ENCODE measurements at regions not wholly inside any gene's neighbourhood (a gene's known extent, or its start where the extent isn't known, plus 50 kb on each side); places are given as distances from the start of the nearest gene placed in this dataset.

GRCh38 chr4:31220921-31221320 lies 500.8 kb downstream of the PCDH7 start:
- DNase-seq (ENCODE audit: low read depth, low spot score) (no peak), ATAC-seq (no peak)
- Histone ChIP-seq H3K9me3 (ENCODE audit: control insufficient read depth, insufficient read depth, low read depth, low read length) (no peaks in the 10 kb centered on the region), H3K4me3 (ENCODE audit: low read depth in 2 of 2, low read length in 2 of 2) (no peak overlapping the region), H3K4me1 (ENCODE audit: control insufficient read depth, insufficient read depth, low read length) (no peaks in the 10 kb centered on the region), H3K36me3 (ENCODE audit: control insufficient read depth, insufficient read depth, low read length) (no peaks in the 10 kb centered on the region), H3K27me3 (ENCODE audit: control insufficient read depth, insufficient read depth, low read length) (no peaks in the 10 kb centered on the region), H3K27ac (ENCODE audit: low read length) (no peak overlapping the region)
- CTCF ChIA-PET: no interaction called here
- POLR2A ChIA-PET: no interaction called here
- BruUV-seq (replicated peaks): no TSS peak
- intact Hi-C loops (cut with micrococcal nuclease; ENCODE audit: unreplicated experiment) (no loop called here), in situ Hi-C loops (cut with HindIII; ENCODE audit: low pct_unique_long_range_greater_than_20kb, low sequenced_read_pairs) (no loop called here)
- TF ChIP-seq SIN3A (IDR thresholded peaks at IDR 0.05; ENCODE audit: borderline replicate concordance, insufficient read depth, low read depth, low read length): no peak
- no peak for TF ChIP-seq TCF7L2 (IDR thresholded peaks at IDR 0.05; ENCODE audit: low read depth, low read length)
- TF ChIP-seq CTCF (IDR thresholded peaks at IDR 0.05): no peak
- TF ChIP-seq POLR2AphosphoS5 (IDR thresholded peaks at IDR 0.05; ENCODE audit: low read depth, low read length): no peak
- TF ChIP-seq REST (IDR thresholded peaks at IDR 0.05; ENCODE audit: insufficient read depth in 1 of 2, low read depth in 2 of 2, low read length in 1 of 2): no peak

- ATAC-seq: no peak
- in situ Hi-C loops (cut with HindIII; ENCODE audit: low pct_unique_long_range_greater_than_20kb, low sequenced_read_pairs): no loop called here
- Histone ChIP-seq H3K27ac (ENCODE audit: low read length) (no peak overlapping the region), H3K36me3 (ENCODE audit: control insufficient read depth, insufficient read depth, low read length) (no peaks in the 10 kb centered on the region), H3K27me3 (ENCODE audit: control insufficient read depth, insufficient read depth, low read length) (no peaks in the 10 kb centered on the region), H3K9me3 (ENCODE audit: control insufficient read depth, insufficient read depth, low read depth, low read length) (no peaks in the 10 kb centered on the region), H3K4me1 (ENCODE audit: control insufficient read depth, insufficient read depth, low read length) (no peaks in the 10 kb centered on the region), H3K4me3 (ENCODE audit: low read depth in 2 of 2, low read length in 2 of 2) (no peak overlapping the region)
- POLR2A ChIA-PET: no interaction called here
- intact Hi-C loops (cut with micrococcal nuclease; ENCODE audit: unreplicated experiment): no loop called here
- BruUV-seq (replicated peaks): no TSS peak
- DNase-seq (ENCODE audit: low read depth, low spot score): no peak
- TF ChIP-seq POLR2AphosphoS5 (IDR thresholded peaks at IDR 0.05; ENCODE audit: low read depth, low read length) (no peak), SIN3A (IDR thresholded peaks at IDR 0.05; ENCODE audit: borderline replicate concordance, insufficient read depth, low read depth, low read length) (no peak), TCF7L2 (IDR thresholded peaks at IDR 0.05; ENCODE audit: low read depth, low read length) (no peak), REST (IDR thresholded peaks at IDR 0.05; ENCODE audit: insufficient read depth in 1 of 2, low read depth in 2 of 2, low read length in 1 of 2) (no peak), CTCF (IDR thresholded peaks at IDR 0.05) (no peak)
- CTCF ChIA-PET: interaction anchor here (0.7 kb wide), 1 partner anchor 23 kb away, joined by 3 read pairs; no protein-coding TSS in a partner anchor
Measured at GRCh38 chr4:31228068-31228467, 507.9 kb downstream of the PCDH7 start.

Measured in Panc1 (cell line).